ENCODE measurements at regions not wholly inside any gene's neighbourhood (a gene's known extent, or its start where the extent isn't known, plus 50 kb on each side); places are given as distances from the start of the nearest gene placed in this dataset.

DNA sequence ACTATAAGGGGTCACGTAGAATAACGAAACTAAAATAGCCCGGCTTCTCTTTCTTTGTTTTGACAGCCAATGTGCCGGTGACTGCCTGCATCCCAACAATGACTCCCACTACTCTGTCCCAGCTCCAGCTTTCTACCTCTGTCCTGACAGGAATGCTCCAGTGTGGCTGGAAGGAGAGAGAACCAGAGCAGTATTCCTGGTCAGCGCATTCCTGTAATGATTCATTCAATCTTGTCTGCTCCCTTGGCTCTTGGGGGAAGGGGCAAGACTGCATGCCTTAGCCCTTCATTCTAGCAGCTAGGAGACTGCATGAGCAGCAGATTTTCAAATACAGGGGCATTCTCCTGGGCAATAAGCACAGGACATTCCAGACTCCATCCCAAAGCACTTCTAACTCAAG, 132.1 kb upstream of the PRMT6 start:
- H2AFZ ChIP-seq (ENCODE audit: low read length) = no peak overlapping the region
- H3K4me2 ChIP-seq (ENCODE audit: low read depth, low read length) = no peak overlapping the region
- TF ChIP-seq, protein P1, sequence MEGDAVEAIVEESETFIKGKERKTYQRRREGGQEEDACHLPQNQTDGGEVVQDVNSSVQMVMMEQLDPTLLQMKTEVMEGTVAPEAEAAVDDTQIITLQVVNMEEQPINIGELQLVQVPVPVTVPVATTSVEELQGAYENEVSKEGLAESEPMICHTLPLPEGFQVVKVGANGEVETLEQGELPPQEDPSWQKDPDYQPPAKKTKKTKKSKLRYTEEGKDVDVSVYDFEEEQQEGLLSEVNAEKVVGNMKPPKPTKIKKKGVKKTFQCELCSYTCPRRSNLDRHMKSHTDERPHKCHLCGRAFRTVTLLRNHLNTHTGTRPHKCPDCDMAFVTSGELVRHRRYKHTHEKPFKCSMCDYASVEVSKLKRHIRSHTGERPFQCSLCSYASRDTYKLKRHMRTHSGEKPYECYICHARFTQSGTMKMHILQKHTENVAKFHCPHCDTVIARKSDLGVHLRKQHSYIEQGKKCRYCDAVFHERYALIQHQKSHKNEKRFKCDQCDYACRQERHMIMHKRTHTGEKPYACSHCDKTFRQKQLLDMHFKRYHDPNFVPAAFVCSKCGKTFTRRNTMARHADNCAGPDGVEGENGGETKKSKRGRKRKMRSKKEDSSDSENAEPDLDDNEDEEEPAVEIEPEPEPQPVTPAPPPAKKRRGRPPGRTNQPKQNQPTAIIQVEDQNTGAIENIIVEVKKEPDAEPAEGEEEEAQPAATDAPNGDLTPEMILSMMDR (IDR thresholded peaks at IDR 0.05; ENCODE audit: low read length) = no peak
- TF ChIP-seq EZH2phosphoT487 (IDR thresholded peaks at IDR 0.05; ENCODE audit: low read length) (no peak), EZH2 (optimal IDR thresholded peaks at IDR 0.05; ENCODE audit: low read depth, low read length) (no peak)
- no peaks in the 10 kb centered on the region for H3K4me1 ChIP-seq (ENCODE audit: low read length)
- no peaks in the 10 kb centered on the region for H3F3A ChIP-seq (ENCODE audit: insufficient read depth, low read length)
- no peak overlapping the region for H3K27ac ChIP-seq (ENCODE audit: low read length)
- no peaks in the 10 kb centered on the region for H4K20me1 ChIP-seq (ENCODE audit: insufficient read depth, low read length)
- H3K9me3 ChIP-seq (replicated peaks; ENCODE audit: insufficient read depth, low read length) = no peaks in the 10 kb centered on the region
- no peak overlapping the region for H3K9ac ChIP-seq (ENCODE audit: low read length)
- H3K4me3 ChIP-seq (ENCODE audit: low read length) = no peak overlapping the region
- DNase-seq = no peak
- no peaks in the 10 kb centered on the region for H3K27me3 ChIP-seq (replicated peaks; ENCODE audit: insufficient read depth, low read length)
- no peaks in the 10 kb centered on the region for H3K36me3 ChIP-seq (replicated peaks; ENCODE audit: insufficient read depth, low read length)
- H3K79me2 ChIP-seq (ENCODE audit: low read length) = no peaks in the 10 kb centered on the region
- H3K9me2 ChIP-seq (replicated peaks; ENCODE audit: insufficient read depth, low read length) = no peaks in the 10 kb centered on the region

- Histone ChIP-seq H3K79me2 (ENCODE audit: low read length) (no peaks in the 10 kb centered on the region), H3K4me2 (ENCODE audit: low read depth, low read length) (no peak overlapping the region), H3K4me3 (ENCODE audit: low read length) (no peak overlapping the region), H3F3A (ENCODE audit: insufficient read depth, low read length) (no peaks in the 10 kb centered on the region), H3K36me3 (replicated peaks; ENCODE audit: insufficient read depth, low read length) (no peaks in the 10 kb centered on the region), H3K9me3 (replicated peaks; ENCODE audit: insufficient read depth, low read length) (no peaks in the 10 kb centered on the region), H4K20me1 (ENCODE audit: insufficient read depth, low read length) (no peaks in the 10 kb centered on the region), H3K4me1 (ENCODE audit: low read length) (no peaks in the 10 kb centered on the region), H3K27ac (ENCODE audit: low read length) (no peak overlapping the region), H2AFZ (ENCODE audit: low read length) (no peak overlapping the region), H3K27me3 (replicated peaks; ENCODE audit: insufficient read depth, low read length) (no peaks in the 10 kb centered on the region), H3K9me2 (replicated peaks; ENCODE audit: insufficient read depth, low read length) (no peaks in the 10 kb centered on the region), H3K9ac (ENCODE audit: low read length) (no peak overlapping the region)
- TF ChIP-seq EZH2phosphoT487 (IDR thresholded peaks at IDR 0.05; ENCODE audit: low read length) (no peak), EZH2 (optimal IDR thresholded peaks at IDR 0.05; ENCODE audit: low read depth, low read length) (no peak)
- TF ChIP-seq, protein P1 (IDR thresholded peaks at IDR 0.05; ENCODE audit: low read length) = no peak
- DNase-seq = no peak
These were observed 130.7 kb upstream of the PRMT6 start for GRCh38 chr1:106925750-106926149.

DNA sequence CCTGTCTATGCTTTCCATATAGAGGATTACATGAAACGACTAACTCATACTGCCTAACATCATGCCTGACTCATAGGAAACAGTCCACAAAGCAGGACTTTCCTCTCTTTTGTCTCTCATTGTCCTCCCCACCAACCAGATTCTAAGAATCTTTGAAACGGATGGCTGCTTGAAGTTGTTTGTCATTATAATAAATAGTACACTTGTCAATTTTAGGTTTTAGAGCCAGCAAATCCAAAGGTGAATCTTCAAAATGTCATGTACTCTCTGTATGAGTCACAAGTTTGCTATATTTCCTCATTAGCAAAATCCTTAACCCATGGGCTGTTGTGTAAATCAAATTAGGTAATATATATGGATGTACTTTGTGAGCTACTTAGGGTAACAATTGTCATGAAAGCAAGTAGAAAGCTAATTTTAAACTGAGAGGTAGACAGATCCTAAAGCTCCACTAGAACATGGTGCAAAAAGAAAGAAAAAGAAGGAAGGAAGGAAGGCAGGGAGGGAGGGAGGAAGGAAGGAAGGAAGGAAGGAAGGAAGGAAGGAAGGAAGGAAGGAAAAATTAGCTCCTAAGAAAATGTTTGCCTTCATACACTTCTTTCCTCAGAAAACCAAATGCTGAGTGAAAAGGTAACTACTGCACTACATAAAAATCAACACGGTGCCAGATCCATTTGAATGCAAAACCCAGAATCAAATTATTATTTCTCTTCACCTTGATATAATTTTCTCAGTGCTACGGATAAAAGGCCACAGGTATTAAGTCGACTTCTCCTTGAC, 129.5 kb upstream of the PRMT6 start:
- Histone ChIP-seq H3K4me1 (ENCODE audit: low read length) (no peaks in the 10 kb centered on the region), H3K27ac (ENCODE audit: low read length) (no peak overlapping the region), H3K27me3 (replicated peaks; ENCODE audit: insufficient read depth, low read length) (no peaks in the 10 kb centered on the region), H3K36me3 (replicated peaks; ENCODE audit: insufficient read depth, low read length) (no peaks in the 10 kb centered on the region), H3K79me2 (ENCODE audit: low read length) (no peaks in the 10 kb centered on the region), H3K9me2 (replicated peaks; ENCODE audit: insufficient read depth, low read length) (no peaks in the 10 kb centered on the region), H4K20me1 (ENCODE audit: insufficient read depth, low read length) (no peaks in the 10 kb centered on the region), H3K4me3 (ENCODE audit: low read length) (no peak overlapping the region), H2AFZ (ENCODE audit: low read length) (no peak overlapping the region), H3K9ac (ENCODE audit: low read length) (no peak overlapping the region), H3F3A (ENCODE audit: insufficient read depth, low read length) (no peaks in the 10 kb centered on the region), H3K9me3 (replicated peaks; ENCODE audit: insufficient read depth, low read length) (no peaks in the 10 kb centered on the region), H3K4me2 (ENCODE audit: low read depth, low read length) (no peak overlapping the region)
- TF ChIP-seq EZH2 (optimal IDR thresholded peaks at IDR 0.05; ENCODE audit: low read depth, low read length) (no peak), EZH2phosphoT487 (IDR thresholded peaks at IDR 0.05; ENCODE audit: low read length) (no peak)
- TF ChIP-seq, protein P1 (IDR thresholded peaks at IDR 0.05; ENCODE audit: low read length) = no peak
- DNase-seq = no peak

All from MM.1S (cell line).